ENCODE measurements at regions not wholly inside any gene's neighbourhood (a gene's known extent, or its start where the extent isn't known, plus 50 kb on each side); places are given as distances from the start of the nearest gene placed in this dataset.

- TF ChIP-seq EZH2 (optimal IDR thresholded peaks at IDR 0.05; ENCODE audit: low read depth, low read length): no peak
- no peak for TF ChIP-seq CTCF (IDR thresholded peaks at IDR 0.05; ENCODE audit: low read length)
These were observed 893.4 kb downstream of the C6orf118 start for GRCh38 chr6:164415832-164416563.

Measured in MM.1S (cell line).